C4-2B (cell line): ENCODE measurements at regions not wholly inside any gene's neighbourhood (a gene's known extent, or its start where the extent isn't known, plus 50 kb on each side); places are given as distances from the start of the nearest gene placed in this dataset.

Experiments
- H3K27ac ChIP-seq: fragments of 450-650 bp; 2 replicates; pipeline ENCODE4 v1.5.1; 2017
- CTCF ChIP-seq: fragments of 450-650 bp; conservative IDR thresholded peaks from 2 replicates; pipeline ENCODE4 v1.5.1; 2017; ENCODE audit warnings: mild to moderate bottlenecking
- ZFX ChIP-seq: fragments of 450-650 bp; IDR thresholded peaks from 2 replicates; pipeline ENCODE4 v1.6.1; 2017

- H3K27ac ChIP-seq, result no peak overlapping the region
- TF ChIP-seq ZFX (no peak), CTCF (no peak)
Observed at GRCh38 chr7:19381321-19381720, 236.1 kb upstream of the FERD3L start.

- TF ChIP-seq ZFX, result no peak
- no peak for TF ChIP-seq CTCF
- H3K27ac ChIP-seq, result no peak overlapping the region
Observed at GRCh38 chr7:19378345-19378714, 233.1 kb upstream of the FERD3L start.

- TF ChIP-seq CTCF (no peak), ZFX (no peak)
- no peak overlapping the region for H3K27ac ChIP-seq
Observed at GRCh38 chr7:19377611-19378344, 232.6 kb upstream of the FERD3L start.

GRCh38 chr7:19376538-19376937 is 231.3 kb upstream of the FERD3L start:
- no peak for TF ChIP-seq ZFX
- TF ChIP-seq CTCF, result no peak

GRCh38 chr7:19375976-19376375 is 230.8 kb upstream of the FERD3L start:
- no peak overlapping the region for H3K27ac ChIP-seq
- TF ChIP-seq ZFX (no peak), CTCF (no peak)

More at GRCh38 chr7:19376538-19376937, 231.3 kb upstream of the FERD3L start:
- H3K27ac ChIP-seq, result no peak overlapping the region

- no peak overlapping the region for H3K27ac ChIP-seq
- no peak for TF ChIP-seq ZFX
- no peak for TF ChIP-seq CTCF
Observed at GRCh38 chr7:19373334-19373733, 228.1 kb upstream of the FERD3L start.

GRCh38 chr7:19369806-19370205 is 224.6 kb upstream of the FERD3L start:
- H3K27ac ChIP-seq, result no peak overlapping the region
- TF ChIP-seq CTCF, result no peak
- no peak for TF ChIP-seq ZFX
